ENCODE measurements at regions not wholly inside any gene's neighbourhood (a gene's known extent, or its start where the extent isn't known, plus 50 kb on each side); places are given as distances from the start of the nearest gene placed in this dataset.

GRCh38 chr2:180349809-180350208 is 342.7 kb upstream of the CWC22 start:
- no peak for FAIRE-seq

DNA sequence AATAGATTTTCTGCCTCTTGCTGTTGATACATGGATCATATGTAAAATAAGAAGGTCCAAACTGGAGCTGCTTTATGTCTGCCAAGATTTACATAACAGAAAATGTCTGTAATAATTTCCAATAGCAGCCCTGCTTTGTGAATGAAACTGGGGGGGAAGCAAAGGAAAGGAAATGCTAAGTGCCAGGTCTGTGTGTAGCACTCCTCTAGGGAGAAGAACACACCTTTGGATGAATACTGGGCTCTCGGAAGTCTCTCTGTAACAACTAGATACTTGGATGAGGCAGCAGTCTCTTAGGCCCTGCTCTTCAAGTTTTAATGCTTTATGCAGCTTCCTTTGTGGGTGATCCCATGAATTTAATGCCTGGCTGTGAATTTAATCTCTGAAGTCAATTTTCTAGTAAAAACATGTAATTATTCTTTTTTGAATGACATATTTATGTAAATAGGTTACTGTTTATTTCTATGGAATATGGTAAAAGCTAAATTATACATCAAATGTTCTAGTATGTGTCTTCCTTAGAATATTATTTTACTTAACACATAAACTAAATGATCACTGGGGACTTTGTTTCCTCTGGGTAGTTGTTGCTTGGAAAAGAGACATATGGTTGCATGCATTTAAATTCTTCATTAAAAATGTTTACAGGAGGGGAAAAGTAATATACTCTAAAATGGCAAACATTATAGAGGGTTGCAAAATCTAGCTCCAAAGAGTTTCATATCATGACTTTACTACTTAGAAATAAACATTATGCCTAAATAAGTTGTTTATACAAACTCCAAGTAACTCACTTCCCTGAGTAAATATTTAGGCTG is 336.6 kb upstream of the CWC22 start:
- no peak for FAIRE-seq

DNA sequence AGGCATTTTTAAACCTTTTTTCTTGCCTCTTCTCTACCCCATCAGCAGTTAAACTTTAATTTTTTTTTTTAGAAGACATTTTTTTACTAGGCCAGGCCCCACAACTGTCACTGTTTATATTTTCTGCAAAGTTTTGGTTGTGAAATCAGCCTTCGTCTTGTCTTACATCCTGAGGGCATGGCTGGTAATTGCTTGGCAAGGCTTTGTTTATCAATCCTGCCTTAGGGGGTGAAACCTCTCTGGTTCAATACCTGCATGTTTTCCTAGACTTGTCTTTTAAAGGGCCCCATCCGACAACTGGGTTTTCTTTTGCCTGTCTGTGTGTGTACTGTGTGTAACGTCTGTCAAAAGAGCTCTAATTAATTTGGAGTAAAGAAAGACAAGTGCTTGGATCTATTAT is 330.0 kb upstream of the CWC22 start:
- no peak for FAIRE-seq

GRCh38 chr2:180336550-180336949 is 329.5 kb upstream of the CWC22 start:
- FAIRE-seq = no peak

DNA sequence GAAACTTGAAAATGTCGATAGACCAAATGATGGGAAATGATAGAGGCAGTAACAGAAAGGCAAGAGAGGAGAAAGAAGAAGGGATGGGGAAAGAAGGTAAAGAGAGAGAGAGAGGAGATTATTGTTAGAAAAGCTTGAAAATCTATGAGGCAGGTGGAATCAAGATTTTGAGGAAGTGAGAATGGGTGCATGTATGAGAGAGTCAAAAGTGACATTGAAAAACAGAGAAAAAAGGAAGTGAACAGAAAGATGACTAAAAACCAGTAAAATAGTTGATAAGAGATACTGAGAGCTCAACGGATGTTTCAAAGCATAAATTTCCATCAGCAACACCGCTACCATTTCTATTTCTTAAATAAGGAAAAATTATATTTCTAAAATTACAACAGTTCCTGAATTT is 327.4 kb upstream of the CWC22 start:
- FAIRE-seq = no peak

- no peak for FAIRE-seq
These were observed 321.8 kb upstream of the CWC22 start for GRCh38 chr2:180328795-180329422.

- FAIRE-seq = no peak
These were observed 320.1 kb upstream of the CWC22 start for GRCh38 chr2:180327185-180327584.

DNA sequence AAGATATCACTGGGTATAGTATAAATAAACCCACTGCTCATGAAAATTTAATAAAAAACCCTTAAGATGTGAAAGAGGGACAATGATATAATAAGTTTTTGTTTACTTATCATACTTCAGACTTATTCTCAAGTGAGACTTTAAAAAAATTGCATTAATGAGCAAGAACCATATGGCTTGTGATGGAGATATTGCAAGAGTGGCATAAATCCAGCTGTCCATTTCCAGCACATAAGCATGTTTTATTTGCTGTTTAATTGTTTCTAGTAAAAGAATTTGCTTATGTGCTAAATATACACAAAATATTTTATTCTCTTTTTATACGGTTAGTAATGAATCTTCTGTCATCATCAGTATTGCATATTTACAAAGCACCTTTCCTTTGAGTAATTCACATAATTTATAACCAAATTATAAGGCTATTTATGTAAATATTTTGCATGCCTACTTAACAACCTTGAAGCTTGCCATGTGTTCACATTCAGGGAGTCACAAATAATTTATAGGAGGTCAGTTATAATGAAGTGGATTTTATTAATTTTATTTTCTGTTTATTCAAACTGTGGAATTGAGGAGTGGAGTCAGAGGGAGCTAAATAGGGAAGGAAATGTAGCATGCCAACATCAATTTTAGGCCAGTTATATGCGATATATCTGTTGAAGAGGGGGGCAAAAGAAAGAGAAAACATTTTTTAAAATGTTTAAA is 318.5 kb upstream of the CWC22 start:
- FAIRE-seq = no peak

GRCh38 chr2:180324182-180324581 is 317.1 kb upstream of the CWC22 start:
- FAIRE-seq = no peak

DNA sequence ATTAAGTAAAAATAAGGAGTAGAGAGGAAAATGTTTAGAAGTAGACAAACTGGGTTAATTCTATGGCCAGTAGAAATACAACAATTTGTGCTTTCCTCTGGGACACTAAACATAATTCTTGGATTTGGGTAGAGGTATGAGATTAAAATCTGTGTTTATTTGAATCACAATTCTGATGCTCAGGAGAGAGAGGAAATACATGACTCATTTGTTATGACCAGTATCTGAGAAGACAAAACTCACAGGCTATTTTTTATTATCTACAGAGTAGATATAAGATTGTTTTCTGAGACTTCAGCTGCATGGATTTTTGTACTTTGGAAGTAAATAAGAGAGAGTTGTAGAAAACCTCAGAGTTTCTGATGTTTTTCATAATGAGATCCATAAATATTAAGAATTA is 315.7 kb upstream of the CWC22 start:
- FAIRE-seq = no peak

GRCh38 chr2:180319586-180320405 is 312.7 kb upstream of the CWC22 start:
- no peak for FAIRE-seq

GRCh38 chr2:180314086-180314485 is 307.0 kb upstream of the CWC22 start:
- FAIRE-seq = no peak

- no peak for FAIRE-seq
These were observed 305.4 kb upstream of the CWC22 start for GRCh38 chr2:180312542-180312941.

GRCh38 chr2:180307096-180307495 is 300.0 kb upstream of the CWC22 start:
- no peak for FAIRE-seq

DNA sequence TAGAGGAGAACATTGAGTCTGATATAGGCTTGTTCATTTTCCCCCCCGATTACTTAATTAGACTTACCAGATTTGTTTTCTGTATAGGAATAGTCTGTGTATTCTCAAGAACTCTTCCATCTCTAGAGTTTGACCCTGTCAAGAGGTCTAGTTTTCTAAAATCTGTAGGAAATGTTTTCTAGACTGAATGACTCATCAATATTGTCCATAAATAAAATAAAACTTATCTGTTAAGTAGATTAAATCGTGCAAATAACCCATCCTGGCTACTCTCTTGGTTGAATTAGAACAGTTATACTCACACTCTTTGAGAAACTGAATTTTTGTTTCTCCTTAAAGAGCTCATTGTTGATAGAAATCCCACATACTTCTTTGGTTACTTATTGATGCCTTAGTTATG is 299.2 kb upstream of the CWC22 start:
- no peak for FAIRE-seq

GRCh38 chr2:180291552-180292421 is 284.7 kb upstream of the CWC22 start:
- no peak for FAIRE-seq

GRCh38 chr2:180291060-180291459 is 284.0 kb upstream of the CWC22 start:
- FAIRE-seq = no peak

DNA sequence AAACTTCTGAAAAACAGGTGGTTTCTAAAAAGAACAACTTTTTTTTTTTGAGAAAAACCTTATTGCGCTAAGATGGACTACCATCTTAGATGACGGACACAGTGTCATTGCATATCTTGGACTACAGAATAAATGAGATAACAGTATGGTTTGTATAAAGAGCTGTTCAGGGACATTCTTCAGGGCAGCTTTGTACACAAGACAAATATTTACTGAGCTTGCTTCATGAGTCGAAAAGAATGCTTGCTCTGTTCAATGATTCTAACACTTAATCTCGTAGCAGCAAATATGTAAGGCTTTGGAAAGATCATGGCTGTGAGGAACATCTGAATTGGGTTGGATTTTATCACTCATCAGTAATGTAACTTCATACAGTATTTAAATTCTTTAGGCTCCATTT is 282.5 kb upstream of the CWC22 start:
- FAIRE-seq = no peak

DNA sequence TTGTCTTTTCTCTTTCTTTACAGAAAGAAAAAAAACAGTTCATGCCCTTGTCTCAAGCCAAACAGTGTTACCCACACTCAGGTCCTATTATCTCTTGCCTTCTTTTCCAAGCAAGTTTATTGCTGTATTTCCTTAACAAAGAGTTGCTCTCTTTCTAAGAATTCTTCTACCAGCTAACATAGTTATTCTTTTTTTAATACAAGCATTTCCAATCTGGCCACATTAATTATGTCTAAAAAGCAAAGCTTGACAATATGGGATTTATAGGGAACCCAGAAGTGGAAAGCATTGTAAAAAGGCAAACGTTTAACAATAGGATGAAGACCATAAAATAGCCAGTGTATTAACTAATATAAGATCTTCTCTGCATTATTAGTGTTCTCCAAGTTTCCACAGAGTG is 272.5 kb upstream of the CWC22 start:
- FAIRE-seq = no peak

DNA sequence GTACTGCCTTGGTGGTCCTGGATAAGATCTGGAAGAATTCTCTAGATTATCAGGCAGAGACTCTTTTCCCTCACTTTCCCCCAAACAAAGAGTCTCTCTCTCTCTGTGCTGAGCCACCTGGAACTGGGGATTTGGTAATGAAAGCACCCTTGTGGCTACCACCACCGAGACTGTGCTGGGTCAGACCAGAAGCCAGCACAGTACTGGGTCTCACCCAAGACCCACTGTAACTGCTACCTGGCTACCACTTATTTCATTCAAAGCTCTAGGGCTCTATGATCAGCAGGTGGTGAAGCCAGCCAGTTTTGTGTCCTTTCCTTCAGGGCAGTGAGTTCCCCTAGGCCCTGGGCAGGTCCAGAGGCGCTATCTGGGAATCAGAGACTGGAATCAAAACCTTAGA is 269.6 kb upstream of the CWC22 start:
- FAIRE-seq = no peak

- no peak for FAIRE-seq
These were observed 260.9 kb upstream of the CWC22 start for GRCh38 chr2:180268006-180268405.

GRCh38 chr2:180261976-180262375 is 254.9 kb upstream of the CWC22 start:
- no peak for FAIRE-seq
